Neural progenitor cell (in vitro differentiated cells): ENCODE measurements at regions not wholly inside any gene's neighbourhood (a gene's known extent, or its start where the extent isn't known, plus 50 kb on each side); places are given as distances from the start of the nearest gene placed in this dataset.

Experiments
- DNase-seq: peaks from one replicate; pipeline ENCODE4 v3.0.0-alpha.2; 2016; ENCODE audit warnings: low spot score
- H2AFZ ChIP-seq: fragments of 200-600 bp; sonication (generic); replicated peaks from 2 replicates; pipeline ENCODE4 v1.6.1; 2016; ENCODE audit warnings: antibody characterized with exemption
- H3F3A ChIP-seq: fragments of 200-600 bp; sonication (generic); 2 replicates; pipeline ENCODE4 v1.6.1; 2016; ENCODE audit warnings: antibody characterized with exemption, low read depth
- H3K27ac ChIP-seq: fragments of 200-600 bp; sonication (generic); 2 replicates; pipeline ENCODE4 v1.5.1; 2016; ENCODE audit warnings: mild to moderate bottlenecking
- H3K27me3 ChIP-seq: fragments of 200-600 bp; sonication (generic); 2 replicates; pipeline ENCODE4 v1.6.1; 2016; ENCODE audit warnings: mild to moderate bottlenecking, moderate library complexity
- H3K36me3 ChIP-seq: fragments of 200-600 bp; sonication (generic); 2 replicates; pipeline ENCODE4 v1.5.1; 2016
- H3K4me1 ChIP-seq: fragments of 200-600 bp; sonication (generic); 2 replicates; pipeline ENCODE4 v1.6.1; 2016; ENCODE audit warnings: mixed run types
- H3K4me2 ChIP-seq: fragments of 200-600 bp; sonication (generic); 2 replicates; pipeline ENCODE4 v1.6.1; 2016
- H3K4me3 ChIP-seq: fragments of 200-600 bp; sonication (generic); 2 replicates; pipeline ENCODE4 v1.5.1; 2016
- H3K79me2 ChIP-seq: fragments of 200-600 bp; sonication (generic); 2 replicates; pipeline ENCODE4 v1.6.1; 2016; ENCODE audit warnings: low read depth
- H3K9ac ChIP-seq: fragments of 200-600 bp; sonication (generic); 2 replicates; pipeline ENCODE4 v1.6.1; 2016
- H3K9me3 ChIP-seq: fragments of 200-600 bp; sonication (generic); 2 replicates; pipeline ENCODE4 v1.5.1; 2016; ENCODE audit warnings: low read depth
- H4K20me1 ChIP-seq: fragments of 200-600 bp; sonication (generic); 2 replicates; pipeline ENCODE4 v1.6.1; 2016; ENCODE audit warnings: low read depth
- H3K27ac Mint-ChIP-seq: 3 replicates; pipeline ENCODE4 v1.8.0; 2021; ENCODE audit warnings: mixed read lengths
- H3K27me3 Mint-ChIP-seq: 2 replicates; pipeline ENCODE4 v1.8.0; 2022; ENCODE audit warnings: low read depth, mild to moderate bottlenecking, inconsistent platforms, moderate library complexity, mixed read lengths; ENCODE audit not compliant: insufficient read depth
- H3K36me3 Mint-ChIP-seq: 3 replicates; pipeline ENCODE4 v1.8.0; 2021; ENCODE audit warnings: mixed read lengths
- H3K4me1 Mint-ChIP-seq: 3 replicates; pipeline ENCODE4 v1.8.0; 2021; ENCODE audit warnings: mixed read lengths
- H3K4me3 Mint-ChIP-seq: 3 replicates; pipeline ENCODE4 v1.8.0; 2021; ENCODE audit warnings: mild to moderate bottlenecking, moderate library complexity, mixed read lengths
- H3K9me3 Mint-ChIP-seq: 3 replicates; pipeline ENCODE4 v1.8.0; 2020; ENCODE audit warnings: mixed read lengths
- EZH2 ChIP-seq: fragments of 200-600 bp; sonication (generic); IDR thresholded peaks from 2 replicates; pipeline ENCODE4 v1.6.1; 2017; ENCODE audit warnings: antibody characterized with exemption, mild to moderate bottlenecking, moderate library complexity
- EZH2phosphoT487 ChIP-seq: fragments of 200-600 bp; sonication (generic); IDR thresholded peaks from 2 replicates; pipeline ENCODE4 v1.6.1; 2017; ENCODE audit warnings: antibody characterized with exemption
- TF ChIP-seq, protein P1 (sequence below): fragments of 200-600 bp; sonication (generic); IDR thresholded peaks from 2 replicates; pipeline ENCODE4 v1.5.1; 2017; ENCODE audit warnings: antibody characterized with exemption, mild to moderate bottlenecking

DNA sequence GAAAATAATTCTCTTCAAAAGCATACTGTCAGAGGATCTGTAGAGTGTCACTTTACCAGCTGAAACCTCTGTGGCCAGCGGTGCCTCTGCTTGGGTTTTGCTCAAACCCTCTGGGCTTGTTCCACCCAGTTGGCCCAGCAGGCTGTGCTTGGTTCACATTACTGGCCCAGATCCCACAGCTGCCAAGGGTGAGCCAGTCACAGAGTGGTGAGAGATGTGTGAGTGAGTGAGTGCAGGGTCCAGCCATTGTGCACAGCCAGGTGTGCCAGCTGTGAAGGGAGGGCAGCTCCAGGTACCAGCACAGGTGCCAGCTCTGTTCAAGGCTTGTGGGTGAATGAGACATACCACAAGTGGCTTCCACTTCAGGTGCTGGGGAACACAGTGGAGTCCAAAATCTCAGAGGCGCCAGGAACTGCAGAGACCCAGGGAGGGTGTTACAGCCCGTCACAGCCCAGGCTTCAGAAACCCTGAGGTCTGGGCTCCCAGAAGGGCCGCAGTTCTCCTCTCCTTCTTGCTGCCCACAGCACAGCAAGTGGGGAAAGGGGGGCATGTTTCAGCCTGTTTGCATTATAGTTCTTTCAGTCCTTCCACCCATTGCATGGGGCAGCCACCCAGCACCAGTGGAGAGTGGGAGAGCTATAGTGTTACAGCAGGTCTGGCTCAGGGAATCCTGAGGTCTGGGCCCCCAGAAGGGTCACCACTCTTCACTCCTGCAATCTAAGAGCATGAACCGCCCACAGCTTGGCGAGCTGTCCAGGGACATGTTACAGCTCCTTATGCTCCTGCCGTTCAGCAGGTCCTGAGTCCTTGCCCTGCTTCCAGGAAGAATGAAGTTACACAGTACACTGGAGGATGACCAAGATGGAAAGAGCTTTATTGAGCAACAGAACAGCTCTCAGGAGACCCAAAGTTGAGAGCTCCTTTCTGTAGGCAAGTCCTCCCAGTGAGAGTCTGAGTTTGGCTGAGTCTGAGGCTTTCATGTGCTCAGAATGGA is 931.7 kb upstream of the SORCS1 start:
- no peak for DNase-seq

DNA sequence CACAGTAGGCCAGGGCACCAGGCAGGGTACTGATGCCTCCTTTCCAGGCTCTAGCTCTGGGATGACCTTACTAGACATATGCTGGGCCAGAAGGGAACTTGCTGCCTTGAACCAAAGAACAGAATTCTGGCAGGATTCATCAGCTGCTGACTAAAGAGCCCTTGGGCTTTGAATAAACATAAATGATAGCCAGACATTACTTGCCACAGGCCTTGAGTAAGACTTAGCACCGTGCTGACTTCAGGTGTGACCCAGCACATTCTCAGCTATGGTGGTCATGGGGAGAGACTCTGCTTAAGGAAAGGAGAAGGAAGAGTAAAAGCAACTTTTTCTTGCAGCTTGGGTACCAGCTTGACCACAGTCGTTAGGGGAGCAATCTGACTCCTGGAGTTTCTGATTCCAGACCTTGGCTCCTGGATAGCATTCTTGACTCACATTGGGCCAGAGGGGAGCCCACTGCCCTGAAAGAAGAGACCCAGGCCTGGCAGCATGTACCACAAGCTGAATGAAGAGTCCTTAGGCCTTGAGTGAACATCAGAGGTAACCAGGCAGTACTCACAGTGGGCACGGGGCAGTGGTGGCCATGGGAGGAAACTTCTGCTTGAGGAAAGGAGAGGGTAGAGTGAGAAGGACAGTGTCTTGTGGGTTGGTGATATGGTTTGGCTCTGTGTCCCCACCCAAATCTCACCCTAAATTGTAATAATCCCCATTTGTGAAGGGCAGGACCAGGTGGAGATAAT is 926.1 kb upstream of the SORCS1 start:
- H3K4me3 ChIP-seq, result no peak overlapping the region
- H3K9me3 ChIP-seq, result no peaks in the 10 kb centered on the region
- Mint-ChIP-seq H3K4me1 (no peaks in the 10 kb centered on the region), H3K27me3 (no peaks in the 10 kb centered on the region), H3K36me3 (no peaks in the 10 kb centered on the region), H3K9me3 (no peaks in the 10 kb centered on the region), H3K27ac (no peak overlapping the region), H3K4me3 (no peak overlapping the region)
- peaks cover 6% of the 10 kb centered on the region for H3F3A ChIP-seq
- TF ChIP-seq, protein P1, sequence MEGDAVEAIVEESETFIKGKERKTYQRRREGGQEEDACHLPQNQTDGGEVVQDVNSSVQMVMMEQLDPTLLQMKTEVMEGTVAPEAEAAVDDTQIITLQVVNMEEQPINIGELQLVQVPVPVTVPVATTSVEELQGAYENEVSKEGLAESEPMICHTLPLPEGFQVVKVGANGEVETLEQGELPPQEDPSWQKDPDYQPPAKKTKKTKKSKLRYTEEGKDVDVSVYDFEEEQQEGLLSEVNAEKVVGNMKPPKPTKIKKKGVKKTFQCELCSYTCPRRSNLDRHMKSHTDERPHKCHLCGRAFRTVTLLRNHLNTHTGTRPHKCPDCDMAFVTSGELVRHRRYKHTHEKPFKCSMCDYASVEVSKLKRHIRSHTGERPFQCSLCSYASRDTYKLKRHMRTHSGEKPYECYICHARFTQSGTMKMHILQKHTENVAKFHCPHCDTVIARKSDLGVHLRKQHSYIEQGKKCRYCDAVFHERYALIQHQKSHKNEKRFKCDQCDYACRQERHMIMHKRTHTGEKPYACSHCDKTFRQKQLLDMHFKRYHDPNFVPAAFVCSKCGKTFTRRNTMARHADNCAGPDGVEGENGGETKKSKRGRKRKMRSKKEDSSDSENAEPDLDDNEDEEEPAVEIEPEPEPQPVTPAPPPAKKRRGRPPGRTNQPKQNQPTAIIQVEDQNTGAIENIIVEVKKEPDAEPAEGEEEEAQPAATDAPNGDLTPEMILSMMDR, result no peak
- TF ChIP-seq EZH2phosphoT487 (no peak), EZH2 (no peak)
- H4K20me1 ChIP-seq, result no peaks in the 10 kb centered on the region
- DNase-seq, result no peak
- no peaks in the 10 kb centered on the region for H3K36me3 ChIP-seq
- no peaks in the 10 kb centered on the region for H3K27me3 ChIP-seq
- H2AFZ ChIP-seq, result no peak overlapping the region
- no peak overlapping the region for H3K4me2 ChIP-seq
- H3K9ac ChIP-seq, result no peak overlapping the region
- H3K79me2 ChIP-seq, result no peaks in the 10 kb centered on the region
- H3K27ac ChIP-seq, result no peak overlapping the region
- no peaks in the 10 kb centered on the region for H3K4me1 ChIP-seq

More for the DNA sequence above, 931.7 kb upstream of the SORCS1 start:
- Histone ChIP-seq H3K4me2 (no peak overlapping the region), H4K20me1 (no peaks in the 10 kb centered on the region), H3K79me2 (no peaks in the 10 kb centered on the region), H3K9me3 (no peaks in the 10 kb centered on the region), H3K9ac (no peak overlapping the region), H3F3A (no peaks in the 10 kb centered on the region), H3K27me3 (no peaks in the 10 kb centered on the region), H3K4me3 (no peak overlapping the region), H2AFZ (no peak overlapping the region), H3K27ac (no peak overlapping the region), H3K36me3 (no peaks in the 10 kb centered on the region), H3K4me1 (no peaks in the 10 kb centered on the region)
- no peaks in the 10 kb centered on the region for H3K27me3 Mint-ChIP-seq
- H3K27ac Mint-ChIP-seq, result no peak overlapping the region
- no peaks in the 10 kb centered on the region for H3K36me3 Mint-ChIP-seq
- H3K4me1 Mint-ChIP-seq, result no peaks in the 10 kb centered on the region
- H3K4me3 Mint-ChIP-seq, result no peak overlapping the region
- TF ChIP-seq, protein P1, result no peak
- TF ChIP-seq EZH2 (no peak), EZH2phosphoT487 (no peak)
- no peaks in the 10 kb centered on the region for H3K9me3 Mint-ChIP-seq

DNA sequence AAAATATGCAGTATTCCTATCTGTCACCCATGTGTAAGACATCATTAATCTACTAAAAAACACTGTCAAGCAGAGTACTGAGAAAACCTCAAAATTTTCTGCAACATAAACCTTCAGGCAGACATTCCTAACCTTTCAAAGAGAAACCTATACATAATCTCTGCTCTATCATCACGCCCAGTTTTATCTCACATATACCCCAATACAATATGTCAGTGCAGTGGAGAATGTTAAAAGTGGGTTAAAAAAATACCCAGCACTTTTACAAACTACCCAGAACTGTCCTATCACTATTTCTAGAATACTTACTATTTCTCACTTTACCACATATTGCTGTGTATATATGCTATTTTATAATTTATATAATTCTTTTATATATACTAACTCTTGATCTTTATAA is 922.0 kb upstream of the SORCS1 start:
- DNase-seq, result no peak
- Histone ChIP-seq H3K9me3 (no peaks in the 10 kb centered on the region), H3K79me2 (no peaks in the 10 kb centered on the region), H3K9ac (no peak overlapping the region), H4K20me1 (no peaks in the 10 kb centered on the region), H3K27me3 (no peaks in the 10 kb centered on the region), H3F3A (peaks cover 6% of the 10 kb centered on the region), H3K4me2 (no peak overlapping the region), H3K4me3 (no peak overlapping the region), H3K27ac (no peak overlapping the region), H3K4me1 (peaks cover 10% of the 10 kb centered on the region), H3K36me3 (no peaks in the 10 kb centered on the region), H2AFZ (no peak overlapping the region)
- Mint-ChIP-seq H3K9me3 (no peaks in the 10 kb centered on the region), H3K4me1 (peaks cover 19% of the 10 kb centered on the region), H3K27me3 (no peaks in the 10 kb centered on the region), H3K4me3 (no peak overlapping the region), H3K27ac (no peak overlapping the region), H3K36me3 (no peaks in the 10 kb centered on the region)
- TF ChIP-seq, protein P1, result no peak
- TF ChIP-seq EZH2phosphoT487, result no peak
